HEK293 (cell line): ENCODE measurements at regions not wholly inside any gene's neighbourhood (a gene's known extent, or its start where the extent isn't known, plus 50 kb on each side); places are given as distances from the start of the nearest gene placed in this dataset.

Experiments used
- CTCF ChIP-seq: fragments of 450-650 bp; formaldehyde crosslinking; IDR thresholded peaks from 2 replicates; pipeline ENCODE4 v1.5.1; 2016; ENCODE audit warnings: missing biosample characterization, missing genetic modification characterization
- EGR2 ChIP-seq: fragments of 450-650 bp; formaldehyde crosslinking; IDR thresholded peaks from 2 replicates; pipeline ENCODE4 v1.5.1; 2016; ENCODE audit warnings: low read depth, missing biosample characterization, missing genetic modification characterization
- GLIS2 ChIP-seq: fragments of 450-650 bp; formaldehyde crosslinking; IDR thresholded peaks from 2 replicates; pipeline ENCODE4 v1.5.1; 2016; ENCODE audit warnings: missing biosample characterization, missing genetic modification characterization
- IKZF3 ChIP-seq: fragments of 450-650 bp; IDR thresholded peaks from 2 replicates; pipeline ENCODE4 v1.5.0; 2018; ENCODE audit warnings: missing biosample characterization, mild to moderate bottlenecking, missing genetic modification characterization, moderate library complexity
- KLF1 ChIP-seq: fragments of 450-650 bp; formaldehyde crosslinking; IDR thresholded peaks from 2 replicates; pipeline ENCODE4 v1.5.1; 2016; ENCODE audit warnings: missing biosample characterization, missing genetic modification characterization
- RBAK ChIP-seq: fragments of 450-650 bp; formaldehyde crosslinking; IDR thresholded peaks from 2 replicates; pipeline ENCODE4 v1.5.1; 2016; ENCODE audit warnings: missing biosample characterization, missing genetic modification characterization
- ZNF529 ChIP-seq: fragments of 450-650 bp; formaldehyde crosslinking; IDR thresholded peaks from 2 replicates; pipeline ENCODE4 v1.5.1; 2017; ENCODE audit warnings: missing genetic modification characterization, missing biosample characterization; ENCODE audit not compliant: insufficient replicate concordance
- ZNF768 ChIP-seq: fragments of 450-650 bp; formaldehyde crosslinking; IDR thresholded peaks from 2 replicates; pipeline ENCODE4 v1.5.1; 2018; ENCODE audit warnings: missing biosample characterization, mild to moderate bottlenecking, missing genetic modification characterization
- ZSCAN5A ChIP-seq: fragments of 450-650 bp; formaldehyde crosslinking; IDR thresholded peaks from 2 replicates; pipeline ENCODE4 v1.5.1; 2016; ENCODE audit warnings: missing biosample characterization, missing genetic modification characterization

- TF ChIP-seq CTCF (tag by site-specific recombination) (no peak), GLIS2 (tag by site-specific recombination) (no peak), ZNF529 (no peak), KLF1 (tag by site-specific recombination) (no peak), ZSCAN5A (tag by site-specific recombination) (no peak), RBAK (tag by site-specific recombination) (no peak), EGR2 (tag by site-specific recombination) (no peak), ZNF768 (no peak), IKZF3 (tag by site-specific recombination) (no peak)
These were observed 449.2 kb downstream of the TSHZ3 start for GRCh38 chr19:30900051-30900450.
